Neural cell (in vitro differentiated cells): ENCODE measurements at regions not wholly inside any gene's neighbourhood (a gene's known extent, or its start where the extent isn't known, plus 50 kb on each side); places are given as distances from the start of the nearest gene placed in this dataset.

Source experiments
- EP300 ChIP-seq: fragments of 450-650 bp; conservative IDR thresholded peaks from 2 replicates; pipeline ENCODE4 v1.6.1; 2014; ENCODE audit warnings: antibody characterized with exemption, mild to moderate bottlenecking, moderate library complexity; ENCODE audit not compliant: poor library complexity, severe bottlenecking
- EZH2 ChIP-seq: fragments of 200-600, 300-800 bp; shearing (Covaris generic), sonication (generic); IDR thresholded peaks from 2 replicates; pipeline ENCODE4 v1.6.1; 2014; ENCODE audit warnings: antibody characterized with exemption, low read length, borderline replicate concordance, mild to moderate bottlenecking; ENCODE audit not compliant: insufficient read depth, poor library complexity, severe bottlenecking

DNA sequence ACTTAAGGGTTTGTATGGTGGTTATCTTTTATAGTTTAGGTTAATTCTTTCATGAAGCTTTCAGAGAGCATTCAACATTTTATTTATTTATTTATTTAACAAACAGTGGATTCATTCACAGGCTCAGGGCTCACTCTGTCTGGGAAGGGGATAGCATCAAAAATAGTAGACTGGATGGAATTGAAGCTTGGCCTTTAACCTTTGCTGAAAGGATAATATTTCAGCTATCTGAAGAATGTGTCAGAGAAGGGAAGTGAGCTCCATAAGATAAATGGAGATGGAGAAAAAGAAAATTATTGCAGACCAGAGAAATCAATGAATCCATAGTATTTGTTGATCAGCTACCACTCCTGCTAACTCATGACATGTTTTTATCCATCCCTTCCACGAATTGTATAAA is 305.6 kb downstream of the COG6 start:
- TF ChIP-seq EZH2, result no peak
- TF ChIP-seq EP300, result no peak
